Adipocyte (in vitro differentiated cells): ENCODE measurements at regions not wholly inside any gene's neighbourhood (a gene's known extent, or its start where the extent isn't known, plus 50 kb on each side); places are given as distances from the start of the nearest gene placed in this dataset.

Experiments
- DNase-seq: peaks from one replicate; pipeline ENCODE4 v3.0.0-alpha.2; 2015; ENCODE audit warnings: low read depth
- H3K27me3 ChIP-seq: replicated peaks from 2 replicates; pipeline ENCODE4 v1.7.0; 2013; ENCODE audit warnings: mild to moderate bottlenecking, low read length, moderate library complexity; ENCODE audit not compliant: control insufficient read depth, insufficient read depth
- H3K36me3 ChIP-seq: 2 replicates; pipeline ENCODE4 v1.7.0; 2013; ENCODE audit warnings: low read length, mild to moderate bottlenecking, moderate library complexity; ENCODE audit not compliant: control insufficient read depth, insufficient read depth, severe bottlenecking
- H3K4me1 ChIP-seq: 2 replicates; pipeline ENCODE4 v1.7.0; 2013; ENCODE audit warnings: mild to moderate bottlenecking, low read length, moderate library complexity; ENCODE audit not compliant: control insufficient read depth, insufficient read depth
- H3K4me3 ChIP-seq: 2 replicates; pipeline ENCODE4 v1.7.0; 2013; ENCODE audit warnings: mild to moderate bottlenecking, low read length, moderate library complexity
- H3K9ac ChIP-seq: 2 replicates; pipeline ENCODE4 v1.7.0; 2013; ENCODE audit warnings: mild to moderate bottlenecking, low read length, moderate library complexity
- H3K9me3 ChIP-seq: 2 replicates; pipeline ENCODE4 v1.7.0; 2013; ENCODE audit warnings: mild to moderate bottlenecking, low read length, moderate library complexity; ENCODE audit not compliant: control insufficient read depth

- Histone ChIP-seq H3K9me3 (peaks cover 19% of the 10 kb centered on the region), H3K4me1 (peaks cover 3% of the 10 kb centered on the region), H3K4me3 (no peak overlapping the region), H3K36me3 (no peaks in the 10 kb centered on the region), H3K9ac (no peak overlapping the region), H3K27me3 (peaks cover 11% of the 10 kb centered on the region)
- DNase-seq: no peak
Observed at GRCh38 chr4:108543359-108543968, 76.9 kb upstream of the RPL34 start.

- no peak for DNase-seq
- H3K27me3 ChIP-seq: peaks cover 11% of the 10 kb centered on the region
Observed at GRCh38 chr4:108540536-108540935, 79.8 kb upstream of the RPL34 start.

DNA sequence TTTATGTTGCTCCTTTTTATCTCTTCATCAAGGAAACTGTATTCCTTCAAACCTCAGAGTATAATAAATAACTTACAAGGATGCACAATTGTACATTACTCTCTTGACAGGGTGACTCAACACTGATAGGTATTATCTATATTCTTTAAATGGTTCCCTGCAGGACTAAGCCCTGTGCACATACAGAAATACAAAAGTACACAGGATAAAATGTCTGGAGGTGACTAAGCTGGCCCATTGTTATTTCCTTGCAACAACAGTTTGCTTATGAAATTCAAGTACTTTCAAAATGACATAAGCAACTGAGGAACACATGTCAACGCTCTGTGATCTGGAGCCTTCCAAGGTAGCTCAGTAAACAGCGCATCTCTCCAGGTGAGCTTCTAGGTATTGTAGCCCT lies 83.8 kb upstream of the RPL34 start:
- H3K4me1 ChIP-seq: no peaks in the 10 kb centered on the region
- H3K4me3 ChIP-seq: no peak overlapping the region
- H3K9me3 ChIP-seq: no peaks in the 10 kb centered on the region
- H3K36me3 ChIP-seq: no peaks in the 10 kb centered on the region
- no peak overlapping the region for H3K9ac ChIP-seq
- DNase-seq: no peak
- H3K27me3 ChIP-seq: peaks cover under 1% of the 10 kb centered on the region

More at GRCh38 chr4:108540536-108540935, 79.8 kb upstream of the RPL34 start:
- no peak overlapping the region for H3K9ac ChIP-seq
- peaks cover 3% of the 10 kb centered on the region for H3K4me1 ChIP-seq
- no peaks in the 10 kb centered on the region for H3K9me3 ChIP-seq
- no peaks in the 10 kb centered on the region for H3K36me3 ChIP-seq
- H3K4me3 ChIP-seq: no peak overlapping the region

GRCh38 chr4:108535757-108536156 lies 84.6 kb upstream of the RPL34 start:
- Histone ChIP-seq H3K27me3 (no peaks in the 10 kb centered on the region), H3K9me3 (no peaks in the 10 kb centered on the region), H3K4me1 (peaks cover 1% of the 10 kb centered on the region), H3K9ac (no peak overlapping the region), H3K4me3 (no peak overlapping the region), H3K36me3 (no peaks in the 10 kb centered on the region)
- no peak for DNase-seq

DNA sequence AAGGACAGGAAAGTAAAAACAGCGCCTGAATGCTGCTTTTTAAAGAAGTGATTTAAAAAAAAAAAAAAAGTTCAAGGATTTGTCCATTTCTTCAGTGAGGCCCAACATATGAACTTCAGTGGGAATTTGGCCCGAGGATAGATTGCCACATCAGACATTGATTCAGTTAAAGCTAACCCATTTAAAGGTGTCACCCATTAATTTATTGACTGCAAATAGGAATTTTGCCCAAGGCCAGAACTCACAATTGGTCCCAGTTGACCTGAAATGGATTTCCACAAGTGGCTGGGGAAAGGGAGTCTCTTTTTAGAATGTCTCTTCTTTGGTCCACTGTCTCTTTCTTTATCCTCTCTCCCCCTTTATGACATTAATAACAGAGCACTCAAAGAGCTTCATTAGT lies 86.5 kb upstream of the RPL34 start:
- Histone ChIP-seq H3K4me1 (peaks cover 14% of the 10 kb centered on the region), H3K9me3 (no peaks in the 10 kb centered on the region), H3K4me3 (no peak overlapping the region), H3K27me3 (no peaks in the 10 kb centered on the region), H3K36me3 (no peaks in the 10 kb centered on the region), H3K9ac (no peak overlapping the region)
- no peak for DNase-seq

DNA sequence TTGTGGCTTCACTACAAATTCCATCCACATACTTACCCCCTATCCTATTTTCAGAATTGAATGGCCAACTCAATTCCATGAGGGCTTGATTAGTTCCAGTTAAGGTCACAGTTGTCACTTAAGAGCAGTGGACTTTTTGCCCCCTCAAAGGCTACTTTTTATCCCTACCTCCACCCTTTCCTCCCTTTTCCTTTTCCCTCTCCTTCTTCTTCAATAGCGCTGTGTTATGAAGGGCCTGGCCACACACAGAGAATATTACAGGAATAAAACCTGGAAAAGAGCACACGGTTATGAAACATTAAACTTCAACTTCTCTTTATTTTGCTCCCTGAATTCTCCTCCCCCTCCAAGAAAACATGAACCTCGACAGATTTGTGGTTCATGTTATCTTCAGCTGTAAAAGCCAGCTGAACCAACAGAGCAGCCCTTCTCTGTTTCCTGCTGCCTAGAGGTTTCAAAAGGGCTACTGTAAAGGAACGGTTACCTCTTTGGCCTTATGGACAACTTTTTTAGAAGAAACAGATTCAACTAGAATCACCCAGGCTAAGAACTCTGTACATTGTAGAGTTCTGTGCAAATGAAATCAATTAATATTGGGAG lies 87.0 kb upstream of the RPL34 start:
- no peak overlapping the region for H3K9ac ChIP-seq
- H3K36me3 ChIP-seq: no peaks in the 10 kb centered on the region
- H3K27me3 ChIP-seq: no peaks in the 10 kb centered on the region
- peaks cover 14% of the 10 kb centered on the region for H3K4me1 ChIP-seq
- H3K4me3 ChIP-seq: no peak overlapping the region
- no peaks in the 10 kb centered on the region for H3K9me3 ChIP-seq
- DNase-seq: no peak

DNA sequence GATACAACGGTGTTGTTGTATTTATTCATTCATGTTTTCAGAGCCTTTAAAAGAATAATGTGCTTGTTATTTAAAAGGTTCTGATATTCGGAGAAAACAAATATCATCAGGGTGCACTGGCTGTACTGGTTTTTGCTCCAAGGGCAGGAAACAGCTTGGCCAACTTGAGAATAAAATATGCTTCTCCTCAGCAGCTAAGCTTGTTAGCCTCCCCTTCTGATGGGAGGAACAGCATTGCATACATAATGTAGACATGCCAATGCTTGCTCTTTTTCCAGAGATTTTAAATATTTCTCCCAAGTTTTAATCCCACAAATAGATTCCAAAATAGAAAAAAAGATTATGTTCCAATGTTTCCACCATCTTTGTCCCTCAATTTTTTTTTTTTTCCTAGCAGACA lies 87.6 kb upstream of the RPL34 start:
- Histone ChIP-seq H3K27me3 (no peaks in the 10 kb centered on the region), H3K4me3 (no peak overlapping the region), H3K36me3 (no peaks in the 10 kb centered on the region), H3K4me1 (peaks cover 14% of the 10 kb centered on the region), H3K9ac (no peak overlapping the region), H3K9me3 (no peaks in the 10 kb centered on the region)
- no peak for DNase-seq

- no peaks in the 10 kb centered on the region for H3K27me3 ChIP-seq
- no peak overlapping the region for H3K9ac ChIP-seq
- peaks cover 14% of the 10 kb centered on the region for H3K4me1 ChIP-seq
- H3K36me3 ChIP-seq: no peaks in the 10 kb centered on the region
- no peak overlapping the region for H3K4me3 ChIP-seq
- DNase-seq: no peak
- no peaks in the 10 kb centered on the region for H3K9me3 ChIP-seq
Observed at GRCh38 chr4:108532187-108532586, 88.2 kb upstream of the RPL34 start.

DNA sequence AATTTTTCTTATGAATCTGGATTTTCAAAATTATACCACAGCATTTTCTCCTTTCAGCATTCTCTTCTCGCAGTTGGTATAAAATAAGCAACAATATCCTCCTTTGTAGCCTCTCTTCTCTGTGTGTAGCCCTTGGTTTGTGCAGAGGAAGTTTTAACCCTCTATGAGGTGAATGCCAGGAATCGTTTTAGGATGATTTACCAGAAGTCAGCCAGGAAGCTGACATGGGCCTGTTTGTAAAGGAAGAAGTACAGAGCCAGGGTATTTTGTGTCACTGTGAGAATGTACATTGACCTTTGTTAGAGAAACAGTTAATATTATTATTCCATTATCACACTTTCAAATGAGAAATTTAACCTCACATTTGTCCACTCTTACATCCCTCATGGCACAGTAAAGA lies 88.9 kb upstream of the RPL34 start:
- Histone ChIP-seq H3K27me3 (peaks cover 3% of the 10 kb centered on the region), H3K4me3 (no peak overlapping the region), H3K9ac (no peak overlapping the region), H3K4me1 (peaks cover 14% of the 10 kb centered on the region), H3K9me3 (no peaks in the 10 kb centered on the region), H3K36me3 (no peaks in the 10 kb centered on the region)
- no peak for DNase-seq

- Histone ChIP-seq H3K27me3 (peaks cover 4% of the 10 kb centered on the region), H3K9me3 (no peaks in the 10 kb centered on the region), H3K4me3 (no peak overlapping the region), H3K36me3 (no peaks in the 10 kb centered on the region), H3K9ac (no peak overlapping the region), H3K4me1 (peaks cover 14% of the 10 kb centered on the region)
- DNase-seq: no peak
Observed at GRCh38 chr4:108529984-108530905, 90.1 kb upstream of the RPL34 start.

DNA sequence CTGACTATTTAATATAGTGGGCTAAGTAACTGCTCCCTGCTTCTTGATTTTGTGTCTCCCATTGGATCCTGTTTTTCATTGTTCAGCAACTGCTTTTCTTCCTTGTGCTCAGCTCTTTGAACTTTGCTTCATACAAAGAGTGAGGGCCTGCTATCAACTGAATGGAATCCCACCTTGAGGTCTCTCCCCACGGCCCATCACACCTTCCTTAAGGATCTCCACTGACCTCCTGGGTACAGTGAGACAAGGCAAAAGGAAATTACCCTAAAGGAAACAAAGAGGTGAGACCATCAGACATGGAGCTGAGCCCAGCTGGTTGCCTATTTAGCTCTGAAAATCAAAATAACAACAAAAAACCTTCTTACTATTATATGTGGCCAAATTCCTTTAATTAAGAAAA lies 91.3 kb upstream of the RPL34 start:
- no peak for DNase-seq
- no peak overlapping the region for H3K4me3 ChIP-seq
- H3K4me1 ChIP-seq: peaks cover 14% of the 10 kb centered on the region
- H3K9ac ChIP-seq: no peak overlapping the region
- no peaks in the 10 kb centered on the region for H3K9me3 ChIP-seq
- H3K36me3 ChIP-seq: no peaks in the 10 kb centered on the region
- H3K27me3 ChIP-seq: peaks cover 4% of the 10 kb centered on the region
